GM12864 (cell line): ENCODE measurements at regions not wholly inside any gene's neighbourhood (a gene's known extent, or its start where the extent isn't known, plus 50 kb on each side); places are given as distances from the start of the nearest gene placed in this dataset.

Experiments
- DNase-seq: peaks from one replicate; pipeline ENCODE4 v3.0.0-alpha.2; 2011; ENCODE audit warnings: low read depth
- H3K4me3 ChIP-seq: 2 replicates; pipeline ENCODE4 v1.5.1; 2011; ENCODE audit warnings: mild to moderate bottlenecking, low read depth, low read length, control low read depth
- CTCF ChIP-seq: IDR thresholded peaks from 2 replicates; pipeline ENCODE4 v1.5.1; 2011; ENCODE audit warnings: low read depth, mild to moderate bottlenecking, moderate library complexity, low read length, control low read depth, inconsistent platforms; ENCODE audit errors: missing control alignments

GRCh38 chr2:38441346-38441745 lies 64.3 kb upstream of the ATL2 start:
- TF ChIP-seq CTCF: no peak
- DNase-seq: no peak
- H3K4me3 ChIP-seq: no peak overlapping the region

GRCh38 chr2:38440655-38441054 lies 63.6 kb upstream of the ATL2 start:
- DNase-seq: no peak
- no peak overlapping the region for H3K4me3 ChIP-seq
- TF ChIP-seq CTCF: no peak

GRCh38 chr2:38439863-38440262 lies 62.8 kb upstream of the ATL2 start:
- no peak for DNase-seq
- no peak for TF ChIP-seq CTCF
- H3K4me3 ChIP-seq: no peak overlapping the region

GRCh38 chr2:38438883-38439612 lies 62.0 kb upstream of the ATL2 start:
- no peak overlapping the region for H3K4me3 ChIP-seq
- no peak for TF ChIP-seq CTCF
- peak; percentile 53 for DNase-seq

GRCh38 chr2:38438133-38438882 lies 61.2 kb upstream of the ATL2 start:
- DNase-seq: no peak
- no peak overlapping the region for H3K4me3 ChIP-seq
- TF ChIP-seq CTCF: no peak

GRCh38 chr2:38436227-38436664 lies 59.2 kb upstream of the ATL2 start:
- no peak for TF ChIP-seq CTCF
- DNase-seq: no peak
- H3K4me3 ChIP-seq: no peak overlapping the region
